Coronary artery (tissue), 2 donors: ENCODE measurements at regions not wholly inside any gene's neighbourhood (a gene's known extent, or its start where the extent isn't known, plus 50 kb on each side); places are given as distances from the start of the nearest gene placed in this dataset.
"Not testable (repeated sequence)": the region's sequence is repeated elsewhere in the genome, so short reads cannot be mapped to it uniquely, and the experiment has no call there.

ENCODE experiments used
- DNase-seq: peaks from one replicate; pipeline ENCODE4 v3.0.0-alpha.2; 2017; ENCODE audit warnings: low spot score
- H3K27ac ChIP-seq, 2 donors: fragments of 200-600 bp; sonication (generic); one replicate each; pipeline ENCODE4 v1.5.1; 2016 to 2019
- H3K4me3 ChIP-seq: fragments of 200-600 bp; sonication (generic); 2 replicates; pipeline ENCODE4 v1.5.1; 2016; ENCODE audit warnings: mild to moderate bottlenecking, moderate library complexity
- TF ChIP-seq, protein P1 (sequence below): fragments of 200-600 bp; sonication (generic); IDR thresholded peaks from one replicate; pipeline ENCODE4 v1.5.1; 2019; ENCODE audit warnings: antibody characterized with exemption

DNA sequence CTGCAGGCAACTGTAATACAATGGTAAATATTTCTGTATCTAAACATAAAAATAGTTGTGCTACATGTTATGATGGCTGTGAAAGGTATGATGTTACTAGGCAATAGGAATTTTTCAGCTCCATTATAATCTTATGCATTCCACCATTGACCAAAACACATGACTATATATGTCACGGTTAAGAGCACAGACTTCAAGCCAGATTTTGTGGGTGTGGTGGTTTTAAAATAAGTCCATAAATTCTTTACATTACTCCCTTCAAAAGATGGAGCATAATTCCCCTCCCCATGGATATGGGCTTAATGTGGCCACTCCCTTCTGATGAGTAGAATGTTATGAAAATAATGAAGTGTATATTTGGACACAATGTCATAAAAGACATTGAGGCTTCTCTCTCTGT is 88.4 kb upstream of the TBC1D5 start:
- DNase-seq = no peak
- no peak overlapping the region for H3K4me3 ChIP-seq
- no peak overlapping the region for H3K27ac ChIP-seq
- TF ChIP-seq, protein P1, sequence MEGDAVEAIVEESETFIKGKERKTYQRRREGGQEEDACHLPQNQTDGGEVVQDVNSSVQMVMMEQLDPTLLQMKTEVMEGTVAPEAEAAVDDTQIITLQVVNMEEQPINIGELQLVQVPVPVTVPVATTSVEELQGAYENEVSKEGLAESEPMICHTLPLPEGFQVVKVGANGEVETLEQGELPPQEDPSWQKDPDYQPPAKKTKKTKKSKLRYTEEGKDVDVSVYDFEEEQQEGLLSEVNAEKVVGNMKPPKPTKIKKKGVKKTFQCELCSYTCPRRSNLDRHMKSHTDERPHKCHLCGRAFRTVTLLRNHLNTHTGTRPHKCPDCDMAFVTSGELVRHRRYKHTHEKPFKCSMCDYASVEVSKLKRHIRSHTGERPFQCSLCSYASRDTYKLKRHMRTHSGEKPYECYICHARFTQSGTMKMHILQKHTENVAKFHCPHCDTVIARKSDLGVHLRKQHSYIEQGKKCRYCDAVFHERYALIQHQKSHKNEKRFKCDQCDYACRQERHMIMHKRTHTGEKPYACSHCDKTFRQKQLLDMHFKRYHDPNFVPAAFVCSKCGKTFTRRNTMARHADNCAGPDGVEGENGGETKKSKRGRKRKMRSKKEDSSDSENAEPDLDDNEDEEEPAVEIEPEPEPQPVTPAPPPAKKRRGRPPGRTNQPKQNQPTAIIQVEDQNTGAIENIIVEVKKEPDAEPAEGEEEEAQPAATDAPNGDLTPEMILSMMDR = no peak

DNA sequence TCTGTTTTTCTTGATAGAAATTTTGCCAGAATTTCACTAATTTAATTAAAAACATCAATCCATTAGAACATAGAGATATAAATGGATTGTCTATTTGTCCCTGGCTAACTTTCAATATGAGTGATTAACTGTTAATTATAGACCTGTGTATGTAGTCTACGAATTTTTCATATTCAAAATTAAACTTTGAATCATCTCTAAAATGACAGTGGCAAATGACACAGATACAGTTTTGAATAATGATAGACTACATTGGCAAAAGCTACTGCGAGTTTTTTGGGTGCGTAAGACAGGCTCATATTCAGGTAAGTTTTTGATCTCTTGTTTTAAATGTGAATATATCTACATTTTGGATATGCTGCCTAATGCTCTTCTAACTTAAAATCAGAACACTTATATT is 86.0 kb upstream of the TBC1D5 start:
- DNase-seq = no peak
- Histone ChIP-seq H3K4me3 (no peak overlapping the region), H3K27ac (no peak overlapping the region)
- TF ChIP-seq, protein P1 = no peak

DNA sequence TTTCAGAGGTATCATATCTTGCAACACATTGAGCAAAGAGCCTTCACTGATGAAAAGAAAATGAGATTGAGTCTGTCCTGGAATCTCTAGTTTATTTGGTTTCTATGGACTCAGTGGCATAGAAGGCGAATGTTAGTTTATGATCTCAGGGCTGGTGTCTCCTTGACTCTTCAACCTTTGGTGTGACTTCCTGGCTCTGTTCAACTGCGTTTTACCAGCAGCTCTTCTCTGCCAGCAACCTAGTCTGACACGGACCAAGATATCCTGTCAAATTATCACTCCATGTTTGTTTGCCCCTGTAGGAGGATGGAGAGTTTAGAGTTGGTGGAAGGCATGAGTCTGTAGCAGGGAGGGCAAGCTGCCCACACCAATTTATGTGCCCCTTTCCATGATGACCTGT is 82.9 kb upstream of the TBC1D5 start:
- DNase-seq = no peak
- H3K4me3 ChIP-seq = no peak overlapping the region
- H3K27ac ChIP-seq = no peak overlapping the region
- TF ChIP-seq, protein P1 = no peak

DNA sequence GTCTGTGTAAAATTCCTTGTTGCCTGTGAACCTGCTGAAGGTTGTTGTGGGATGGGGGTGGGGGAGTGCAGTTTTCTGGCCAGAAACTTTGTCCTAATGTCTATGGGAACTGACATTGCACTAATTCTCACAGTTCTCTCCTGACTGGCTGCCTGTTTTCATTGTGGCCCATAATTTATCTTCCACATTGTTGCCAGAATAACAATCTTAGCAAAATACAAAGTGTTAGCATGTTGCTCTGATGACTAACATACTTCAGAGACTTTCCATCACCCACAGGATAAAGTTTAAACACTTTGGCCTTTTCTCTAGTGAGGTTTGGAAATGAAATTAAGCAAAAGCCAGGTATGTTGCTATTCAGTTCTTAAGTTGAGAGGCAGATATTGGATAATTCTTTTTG is 81.4 kb upstream of the TBC1D5 start:
- no peak overlapping the region for H3K27ac ChIP-seq
- no peak overlapping the region for H3K4me3 ChIP-seq
- TF ChIP-seq, protein P1 = no peak
- DNase-seq = no peak

DNA sequence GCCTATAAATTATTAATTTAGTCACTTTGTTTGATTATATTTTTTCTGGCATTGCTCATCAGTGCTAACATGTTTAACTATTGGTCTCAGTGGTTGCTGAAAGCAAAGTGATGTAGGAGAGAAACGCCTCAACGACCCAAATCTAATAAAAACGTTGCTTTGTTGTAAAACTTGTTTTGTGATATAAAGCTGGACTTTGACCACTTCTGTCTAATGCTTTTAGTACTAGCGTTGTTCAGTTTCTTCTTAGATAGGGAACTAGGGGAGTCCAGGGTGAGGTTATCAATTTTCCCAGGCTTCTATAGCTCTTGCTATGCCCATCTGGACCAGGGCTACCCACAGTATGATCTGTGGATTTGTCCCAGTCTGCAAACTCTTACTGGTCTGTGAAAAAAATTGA is 80.6 kb upstream of the TBC1D5 start:
- no peak for DNase-seq
- H3K27ac ChIP-seq = no peak overlapping the region
- TF ChIP-seq, protein P1 = no peak

DNA sequence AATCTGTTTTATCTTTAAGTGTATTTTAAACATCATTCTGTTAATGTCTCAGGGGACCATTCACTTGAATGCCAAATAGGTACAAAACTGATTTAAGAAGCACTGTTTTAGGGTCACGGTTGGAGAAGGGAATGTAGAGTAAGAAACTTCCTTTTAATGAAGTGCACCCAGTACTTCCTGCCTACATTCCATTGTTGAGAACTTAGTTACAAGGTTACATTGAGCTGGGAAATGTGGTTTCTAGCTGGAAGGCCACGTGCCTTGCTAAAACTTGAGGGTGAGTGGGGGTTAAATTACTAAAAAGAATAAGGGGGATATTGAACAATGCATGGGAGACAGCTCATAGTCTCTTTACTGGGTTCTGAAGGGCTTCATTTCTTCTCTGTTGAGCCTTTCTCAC is 78.3 kb upstream of the TBC1D5 start:
- H3K4me3 ChIP-seq = no peak overlapping the region
- TF ChIP-seq, protein P1 = no peak
- H3K27ac ChIP-seq = no peak overlapping the region
- no peak for DNase-seq

More for the DNA sequence above, 80.6 kb upstream of the TBC1D5 start:
- no peak overlapping the region for H3K4me3 ChIP-seq

DNA sequence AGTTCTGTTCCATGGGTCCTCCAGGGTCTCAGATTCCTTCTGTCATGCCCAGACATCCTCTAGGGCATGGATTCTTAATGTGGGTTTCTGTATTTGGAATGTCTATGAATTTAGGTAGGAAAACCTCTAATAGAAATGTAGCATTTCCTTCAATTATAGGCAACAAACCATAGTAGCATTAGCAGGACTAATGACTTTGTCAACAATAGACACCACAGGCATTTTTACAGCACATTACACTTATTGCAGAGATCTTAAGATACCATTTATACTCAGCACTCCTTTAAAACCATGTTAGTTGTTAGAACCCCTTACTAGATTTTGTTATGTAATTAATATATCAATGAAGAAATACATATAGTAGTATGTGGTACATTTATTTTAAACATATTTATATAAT is 77.8 kb upstream of the TBC1D5 start:
- Histone ChIP-seq H3K4me3 (no peak overlapping the region), H3K27ac (no peak overlapping the region)
- no peak for DNase-seq
- TF ChIP-seq, protein P1 = no peak

DNA sequence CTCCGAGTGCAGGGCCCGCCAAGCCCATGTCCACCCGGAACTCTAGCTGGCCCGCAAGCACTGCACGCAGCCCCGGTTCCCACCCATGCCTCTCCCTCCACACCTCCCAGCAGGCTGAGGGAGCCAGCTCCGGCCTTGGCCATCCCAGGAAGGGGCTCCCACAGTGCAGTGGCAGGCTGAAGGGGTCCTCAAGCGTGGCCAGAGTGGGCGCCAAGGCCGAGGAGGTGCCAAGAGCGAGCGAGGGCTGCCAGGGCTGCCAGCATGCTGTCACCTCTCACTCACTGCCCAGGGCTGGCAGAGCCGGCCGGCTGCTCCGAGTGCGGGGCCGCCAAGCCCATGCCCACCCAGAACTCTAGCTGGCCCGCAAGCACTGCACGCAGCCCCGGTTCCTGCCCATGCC is 75.5 kb upstream of the TBC1D5 start:
- DNase-seq, H3K4me3 ChIP-seq, H3K27ac ChIP-seq: not testable (repeated sequence)
